Thymus (tissue), 11 donors: ENCODE measurements at regions not wholly inside any gene's neighbourhood (a gene's known extent, or its start where the extent isn't known, plus 50 kb on each side); places are given as distances from the start of the nearest gene placed in this dataset.

Source experiments
- DNase-seq, 9 donors: peaks; one replicate each; pipeline ENCODE4 v3.0.0-alpha.2; 2013; ENCODE audit warnings: low spot score in 9 of 9, low read depth in 6 of 9, missing footprints in 1 of 9
- H3K27ac ChIP-seq, 2 donors: one replicate each; pipeline ENCODE4 v1.5.1; 2013; ENCODE audit warnings: control low read depth in 1 of 2, low read depth in 1 of 2, low read length in 1 of 2, mild to moderate bottlenecking in 1 of 2, moderate library complexity in 1 of 2
- H3K27me3 ChIP-seq, 2 donors: one replicate each; pipeline ENCODE4 v1.5.1; 2013; ENCODE audit warnings: low read length in 1 of 2; ENCODE audit not compliant: control insufficient read depth in 2 of 2, insufficient read depth in 1 of 2
- H3K36me3 ChIP-seq, 2 donors: one replicate each; pipeline ENCODE4 v1.5.1; 2013; ENCODE audit warnings: low read length in 1 of 2, mild to moderate bottlenecking in 1 of 2, moderate library complexity in 1 of 2; ENCODE audit not compliant: control insufficient read depth in 2 of 2, insufficient read depth in 2 of 2
- H3K4me1 ChIP-seq, 2 donors: one replicate each; pipeline ENCODE4 v1.5.1; 2013; ENCODE audit warnings: low read length in 2 of 2; ENCODE audit not compliant: control insufficient read depth in 2 of 2, insufficient read depth in 2 of 2
- H3K4me3 ChIP-seq, 2 donors: one replicate each; pipeline ENCODE4 v1.5.1; 2013; ENCODE audit warnings: low read length in 2 of 2, control low read depth in 1 of 2, mild to moderate bottlenecking in 1 of 2
- H3K9me3 ChIP-seq, 2 donors: one replicate each; pipeline ENCODE4 v1.5.1; 2013; ENCODE audit warnings: low read length in 1 of 2, mild to moderate bottlenecking in 1 of 2; ENCODE audit not compliant: control insufficient read depth in 2 of 2, insufficient read depth in 1 of 2
- WGBS: extraction: QIAGEN DNeasy Blood & Tissue Kit; methylation state at CpG from one replicate; pipeline ENCODE4 v1.1.7; 2013; 5-methylcytosine and 5-hydroxymethylcytosine counted together
- donor health status: healthy.

DNA sequence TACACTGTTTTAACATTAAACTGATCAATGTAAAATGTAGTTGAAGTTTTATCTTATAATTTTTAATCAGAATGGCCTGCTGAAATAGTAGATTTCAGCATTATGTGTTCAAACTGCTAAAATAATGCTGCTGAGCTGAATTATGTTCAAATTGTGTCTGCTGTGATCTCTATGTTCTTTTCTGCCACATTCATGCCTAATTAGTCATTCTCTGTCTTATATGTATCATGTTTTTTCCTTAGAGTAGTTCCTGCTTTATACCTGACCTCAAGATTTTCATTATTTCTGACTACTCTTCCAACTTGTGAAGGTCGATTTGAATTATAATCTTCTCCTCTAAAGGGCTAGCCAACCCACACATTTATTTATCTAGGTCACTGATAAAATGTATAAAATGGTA lies 476.7 kb upstream of the EPHA7 start:
- Histone ChIP-seq H3K36me3 (no peaks in the 10 kb centered on the region), H3K27ac (no peak overlapping the region), H3K27me3 (no peaks in the 10 kb centered on the region), H3K4me1 (no peaks in the 10 kb centered on the region), H3K4me3 (no peak overlapping the region), H3K9me3 (no peaks in the 10 kb centered on the region)
- DNase-seq, result no peak
- 80% methylated on average over 1 of the region's 1 CpG for WGBS

- no peaks in the 10 kb centered on the region for H3K4me1 ChIP-seq
- WGBS, result 68% methylated on average over 1 of the region's 1 CpG
- no peak overlapping the region for H3K4me3 ChIP-seq
- no peak overlapping the region for H3K27ac ChIP-seq
- H3K9me3 ChIP-seq, result no peaks in the 10 kb centered on the region
- H3K36me3 ChIP-seq, result no peaks in the 10 kb centered on the region
- no peak for DNase-seq
- no peaks in the 10 kb centered on the region for H3K27me3 ChIP-seq
Observed at GRCh38 chr6:93894521-93894920, 475.2 kb upstream of the EPHA7 start.

GRCh38 chr6:93889713-93890112 lies 470.4 kb upstream of the EPHA7 start:
- H3K4me3 ChIP-seq, result no peak overlapping the region
- no peaks in the 10 kb centered on the region for H3K27me3 ChIP-seq
- no peak for DNase-seq
- no peaks in the 10 kb centered on the region for H3K9me3 ChIP-seq
- no peaks in the 10 kb centered on the region for H3K36me3 ChIP-seq
- no peaks in the 10 kb centered on the region for H3K4me1 ChIP-seq
- 91% methylated on average over 2 of the region's 2 CpGs for WGBS
- H3K27ac ChIP-seq, result no peak overlapping the region

DNA sequence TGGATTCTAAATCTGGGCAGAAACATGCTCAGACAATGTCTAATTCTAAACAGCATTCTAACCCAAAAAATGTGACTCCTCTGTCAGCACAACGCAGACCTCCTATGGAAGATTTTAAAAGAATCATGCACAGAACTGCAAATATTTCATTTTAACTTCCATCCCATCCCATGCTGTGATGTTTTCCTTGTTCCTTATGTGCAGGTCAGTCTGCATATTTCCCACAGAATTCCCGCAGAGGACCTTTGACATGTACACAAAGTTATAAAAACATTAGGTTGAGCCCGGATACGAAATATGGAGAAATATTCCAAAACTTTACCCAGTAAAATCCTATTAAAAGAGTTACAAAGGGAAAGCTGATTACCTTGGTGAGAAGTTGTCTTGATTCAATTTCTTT lies 467.1 kb upstream of the EPHA7 start:
- Histone ChIP-seq H3K27me3 (no peaks in the 10 kb centered on the region), H3K27ac (no peak overlapping the region), H3K9me3 (no peaks in the 10 kb centered on the region), H3K36me3 (no peaks in the 10 kb centered on the region), H3K4me3 (no peak overlapping the region), H3K4me1 (no peaks in the 10 kb centered on the region)
- no peak for DNase-seq
- WGBS, result 93% methylated on average over 4 of the region's 4 CpGs

DNA sequence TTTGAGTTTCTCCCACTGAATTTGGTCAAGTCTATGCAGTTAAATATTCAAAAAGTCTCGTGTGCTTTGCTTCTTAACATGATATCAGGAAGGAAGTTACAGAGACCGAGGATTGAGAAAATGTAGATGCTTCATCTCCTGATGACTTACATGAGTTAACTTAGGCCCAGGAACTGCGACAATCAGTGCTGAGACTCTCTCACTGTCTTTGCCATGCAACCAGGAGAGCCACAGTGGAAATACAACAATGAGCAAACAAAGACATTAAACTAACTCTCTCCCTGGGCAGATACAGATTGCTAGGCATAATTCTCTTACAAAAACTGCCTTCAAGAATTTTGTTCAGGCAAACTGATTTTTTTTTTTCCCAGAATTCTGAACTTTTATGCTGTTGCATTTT lies 440.6 kb upstream of the EPHA7 start:
- H3K27ac ChIP-seq, result no peak overlapping the region
- H3K4me1 ChIP-seq, result no peaks in the 10 kb centered on the region
- H3K27me3 ChIP-seq, result no peaks in the 10 kb centered on the region
- no peak overlapping the region for H3K4me3 ChIP-seq
- WGBS, result 64% methylated on average over 3 of the region's 3 CpGs
- no peak for DNase-seq
- no peaks in the 10 kb centered on the region for H3K9me3 ChIP-seq
- no peaks in the 10 kb centered on the region for H3K36me3 ChIP-seq

DNA sequence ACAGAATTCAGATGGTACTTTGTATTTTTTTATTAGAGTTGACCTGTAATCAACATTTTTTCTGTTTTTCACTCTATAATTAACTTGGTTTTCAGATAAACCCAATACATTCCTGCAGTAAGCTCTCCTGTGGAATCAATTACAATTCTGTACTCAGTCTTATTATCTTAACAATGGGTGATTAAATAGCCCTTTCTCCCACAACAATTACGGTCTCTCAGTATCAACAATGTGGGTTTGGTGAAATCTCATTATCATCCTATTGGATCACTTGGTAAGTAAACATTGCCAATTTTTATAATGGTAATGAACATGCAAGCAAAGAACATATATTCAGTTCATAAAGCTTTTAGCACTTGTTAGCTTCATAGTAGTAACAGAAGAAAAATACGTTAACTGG lies 438.9 kb upstream of the EPHA7 start:
- Histone ChIP-seq H3K9me3 (no peaks in the 10 kb centered on the region), H3K36me3 (no peaks in the 10 kb centered on the region), H3K4me3 (no peak overlapping the region), H3K4me1 (no peaks in the 10 kb centered on the region), H3K27ac (no peak overlapping the region), H3K27me3 (no peaks in the 10 kb centered on the region)
- DNase-seq, result no peak
- 94% methylated on average over 2 of the region's 2 CpGs for WGBS

GRCh38 chr6:93849857-93850256 lies 430.5 kb upstream of the EPHA7 start:
- Histone ChIP-seq H3K36me3 (no peaks in the 10 kb centered on the region), H3K4me1 (no peaks in the 10 kb centered on the region), H3K4me3 (no peak overlapping the region), H3K27me3 (no peaks in the 10 kb centered on the region), H3K27ac (no peak overlapping the region), H3K9me3 (no peaks in the 10 kb centered on the region)
- DNase-seq, result no peak
- 68% methylated on average over 4 of the region's 4 CpGs for WGBS

- Histone ChIP-seq H3K4me1 (no peaks in the 10 kb centered on the region), H3K27me3 (no peaks in the 10 kb centered on the region), H3K9me3 (no peaks in the 10 kb centered on the region), H3K4me3 (no peak overlapping the region), H3K36me3 (no peaks in the 10 kb centered on the region), H3K27ac (no peak overlapping the region)
- DNase-seq, result no peak
- WGBS, result 89% methylated on average over 5 of the region's 5 CpGs
Observed at GRCh38 chr6:93848031-93848742, 428.8 kb upstream of the EPHA7 start.

DNA sequence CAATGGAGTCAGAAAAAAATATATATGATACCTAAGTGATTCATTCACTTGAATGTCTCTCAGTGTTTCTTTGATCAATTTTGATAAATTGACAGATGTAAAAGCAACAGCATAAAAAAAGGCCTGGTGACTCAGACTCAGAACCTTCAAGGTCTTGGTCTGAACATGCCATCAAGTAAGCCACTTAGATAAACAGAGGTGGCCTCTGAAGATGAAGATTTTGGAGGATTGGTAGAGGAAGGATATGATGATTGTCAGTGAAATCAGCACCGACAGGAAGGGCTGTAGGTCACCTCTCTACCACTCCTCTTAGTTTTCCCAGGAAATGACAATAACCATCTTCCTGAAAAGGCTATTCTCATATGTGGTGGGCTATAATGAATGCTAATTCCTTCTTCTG lies 422.8 kb upstream of the EPHA7 start:
- Histone ChIP-seq H3K4me3 (no peak overlapping the region), H3K9me3 (no peaks in the 10 kb centered on the region), H3K27ac (no peak overlapping the region), H3K4me1 (no peaks in the 10 kb centered on the region), H3K27me3 (no peaks in the 10 kb centered on the region), H3K36me3 (no peaks in the 10 kb centered on the region)
- no peak for DNase-seq
- 88% methylated on average over 1 of the region's 1 CpG for WGBS
